ENCODE measurements at regions not wholly inside any gene's neighbourhood (a gene's known extent, or its start where the extent isn't known, plus 50 kb on each side); places are given as distances from the start of the nearest gene placed in this dataset.

GRCh38 chr2:78973630-78974029 lies 51.9 kb upstream of the REG3G start:
- Histone ChIP-seq H3K9me3 (no peaks in the 10 kb centered on the region), H3K27me3 (no peaks in the 10 kb centered on the region), H3K4me1 (no peaks in the 10 kb centered on the region), H3K27ac (no peak overlapping the region), H3K36me3 (no peaks in the 10 kb centered on the region), H3K4me3 (no peak overlapping the region)
- no peak for DNase-seq
- no peak for TF ChIP-seq POLR2A (IDR thresholded peaks at IDR 0.05)
- no peak for TF ChIP-seq POLR2AphosphoS5 (IDR thresholded peaks at IDR 0.05)
- TF ChIP-seq, protein P1, sequence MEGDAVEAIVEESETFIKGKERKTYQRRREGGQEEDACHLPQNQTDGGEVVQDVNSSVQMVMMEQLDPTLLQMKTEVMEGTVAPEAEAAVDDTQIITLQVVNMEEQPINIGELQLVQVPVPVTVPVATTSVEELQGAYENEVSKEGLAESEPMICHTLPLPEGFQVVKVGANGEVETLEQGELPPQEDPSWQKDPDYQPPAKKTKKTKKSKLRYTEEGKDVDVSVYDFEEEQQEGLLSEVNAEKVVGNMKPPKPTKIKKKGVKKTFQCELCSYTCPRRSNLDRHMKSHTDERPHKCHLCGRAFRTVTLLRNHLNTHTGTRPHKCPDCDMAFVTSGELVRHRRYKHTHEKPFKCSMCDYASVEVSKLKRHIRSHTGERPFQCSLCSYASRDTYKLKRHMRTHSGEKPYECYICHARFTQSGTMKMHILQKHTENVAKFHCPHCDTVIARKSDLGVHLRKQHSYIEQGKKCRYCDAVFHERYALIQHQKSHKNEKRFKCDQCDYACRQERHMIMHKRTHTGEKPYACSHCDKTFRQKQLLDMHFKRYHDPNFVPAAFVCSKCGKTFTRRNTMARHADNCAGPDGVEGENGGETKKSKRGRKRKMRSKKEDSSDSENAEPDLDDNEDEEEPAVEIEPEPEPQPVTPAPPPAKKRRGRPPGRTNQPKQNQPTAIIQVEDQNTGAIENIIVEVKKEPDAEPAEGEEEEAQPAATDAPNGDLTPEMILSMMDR (IDR thresholded peaks at IDR 0.05): no peak
- TF ChIP-seq EP300 (IDR thresholded peaks at IDR 0.05; ENCODE audit: low read depth): no peak
- in situ Hi-C loops (cut with MboI; ENCODE audit: low pct_ligation_motif_present in 1 of 4, low pct_unique_long_range_greater_than_20kb in 1 of 4, low sequenced_read_pairs in 3 of 4) (no loop called here), intact Hi-C loops (cut with DNase I; ENCODE audit: low total_unique reads) (no loop called here)
- WGBS, 2 donors (ENCODE audit: low coverage in 1 of 2): 75 to 88% methylated on average over 3 of the region's 3 CpGs

Small RNAs in the stretch of these regions (small RNA-seq; reads per million reads assigned to genes)
- gene RNU6-812P (0 reads per million in 4 donors), gene RNU6-827P (0 reads per million in 4 donors)

Data from transverse colon (tissue), 4 donors.